ENCODE measurements at regions not wholly inside any gene's neighbourhood (a gene's known extent, or its start where the extent isn't known, plus 50 kb on each side); places are given as distances from the start of the nearest gene placed in this dataset.
A peak's percentile ranks its signal among the peaks of the same experiment; 100 is the strongest.

DNA sequence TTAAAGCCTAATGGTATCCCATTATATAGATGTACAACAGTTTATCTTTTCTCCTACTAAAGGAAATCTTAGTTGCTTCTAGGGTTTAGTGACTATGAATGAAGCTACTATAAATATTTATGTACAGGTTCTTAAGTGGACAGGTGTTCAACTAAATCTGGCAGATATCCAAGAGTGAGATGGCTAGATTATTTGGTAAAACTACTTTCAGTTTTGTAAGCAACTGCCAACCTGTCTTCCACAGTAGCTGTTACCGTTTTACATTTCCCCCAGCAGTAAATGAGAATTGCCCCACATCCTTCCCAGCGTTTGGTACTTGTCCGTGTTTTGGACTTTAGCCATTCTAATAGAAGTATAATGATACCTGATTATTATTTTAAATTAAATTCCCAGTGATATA, 144.9 kb upstream of the MAGI2 start:
- no peak for DNase-seq
- no peak for TF ChIP-seq GATA1 (IDR thresholded peaks at IDR 0.05; ENCODE audit: low read depth, low read length)
- no peak for TF ChIP-seq POLR2A (IDR thresholded peaks at IDR 0.05; ENCODE audit: low read length)

DNA sequence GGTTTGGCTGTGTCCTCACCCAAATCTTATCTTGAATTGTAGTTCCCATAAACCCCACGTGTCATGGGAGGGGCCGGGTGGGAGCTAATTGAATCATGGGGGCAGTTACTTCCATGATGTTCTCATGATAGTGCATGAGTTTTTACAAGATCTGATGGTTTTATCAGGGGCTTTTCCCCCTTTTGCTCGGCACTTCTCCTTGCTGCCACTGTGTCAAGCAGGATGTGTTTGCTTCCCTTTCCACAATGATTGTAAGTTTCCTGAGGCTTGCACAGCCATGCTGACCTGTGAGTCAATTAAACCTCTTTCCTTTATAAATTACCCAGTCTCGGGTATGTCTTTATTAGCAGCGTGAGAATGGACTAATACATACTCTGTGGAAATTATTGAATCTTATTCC, 141.2 kb upstream of the MAGI2 start:
- peak in 1 of 2 experiments; percentile 8 for DNase-seq

DNA sequence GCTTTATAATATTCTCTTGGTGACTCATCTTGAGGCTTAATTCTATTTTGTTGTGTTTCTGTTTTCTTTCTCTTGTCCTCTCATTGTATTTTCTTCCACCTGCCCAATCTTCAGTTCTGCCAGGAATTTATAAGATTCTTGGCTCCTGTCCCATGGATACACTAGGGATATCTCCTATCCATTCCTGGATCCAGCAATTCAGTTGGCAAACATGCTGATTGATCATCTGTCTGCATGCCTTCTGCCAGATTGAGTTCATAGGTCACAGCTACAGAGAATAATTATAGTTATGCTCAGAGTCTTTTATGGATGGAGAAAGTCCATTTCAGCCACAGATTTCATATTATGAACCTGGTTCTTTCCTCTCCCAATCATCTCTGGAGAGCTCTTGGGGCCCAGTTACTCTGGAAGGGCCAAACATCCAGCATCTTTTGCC, 140.4 kb upstream of the MAGI2 start:
- no peak for DNase-seq
- no peak for TF ChIP-seq POLR2A (IDR thresholded peaks at IDR 0.05; ENCODE audit: low read length)
- no peak for TF ChIP-seq GATA1 (IDR thresholded peaks at IDR 0.05; ENCODE audit: low read depth, low read length)

DNA sequence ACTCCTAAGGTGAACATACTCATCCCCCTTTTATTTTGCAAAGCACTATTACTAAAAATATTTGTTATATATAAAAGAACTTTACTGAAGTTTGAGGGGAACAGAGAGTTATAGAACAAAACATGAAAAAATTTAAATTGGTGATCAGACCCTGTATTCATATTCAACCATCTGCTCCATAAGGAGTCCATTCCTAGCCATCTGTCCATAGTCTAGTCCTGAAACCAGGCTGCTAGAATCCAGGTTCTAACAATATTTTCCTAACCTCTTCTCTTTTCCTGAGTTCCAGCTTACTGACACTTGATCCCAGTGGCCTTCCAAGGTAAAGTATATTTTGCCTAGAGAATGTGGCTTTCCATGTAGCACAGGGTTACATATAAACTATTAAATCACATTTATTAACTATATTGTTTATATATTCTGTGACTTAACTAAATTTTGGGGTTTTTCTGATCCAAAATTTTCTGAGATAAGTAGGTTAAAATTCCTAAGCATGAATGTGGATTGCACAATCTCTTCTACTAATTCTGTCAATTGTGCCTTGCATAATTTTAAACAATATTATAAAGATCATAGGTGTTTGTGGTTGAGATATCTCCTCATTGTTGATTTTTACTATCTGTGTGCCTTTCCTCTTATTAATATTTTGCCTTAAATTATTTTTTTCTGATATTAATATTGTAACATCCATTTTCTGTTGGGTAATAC, 137.6 kb upstream of the MAGI2 start:
- no peak for DNase-seq
- TF ChIP-seq POLR2A (IDR thresholded peaks at IDR 0.05; ENCODE audit: low read length) (no peak), GATA1 (IDR thresholded peaks at IDR 0.05; ENCODE audit: low read depth, low read length) (no peak)

DNA sequence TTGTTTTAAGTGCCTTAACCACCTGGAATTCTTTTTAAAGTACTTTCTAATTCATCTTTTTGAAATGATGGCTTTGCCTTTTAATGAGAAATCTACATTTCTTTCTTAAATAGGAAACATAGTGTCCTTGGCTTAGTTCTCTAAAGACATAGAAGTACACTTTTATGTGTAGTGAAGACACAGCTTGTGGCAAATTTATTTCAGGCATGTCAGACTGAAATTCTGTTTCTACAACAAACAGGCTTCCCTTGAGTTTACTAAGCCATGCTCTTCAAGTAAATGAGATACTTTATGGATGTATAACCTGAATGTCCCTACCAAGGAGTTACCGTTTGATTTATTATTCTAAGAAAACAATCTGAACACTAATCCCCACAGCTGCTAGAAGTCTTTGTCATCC, 136.9 kb upstream of the MAGI2 start:
- TF ChIP-seq GATA1 (IDR thresholded peaks at IDR 0.05; ENCODE audit: low read depth, low read length) (no peak), POLR2A (IDR thresholded peaks at IDR 0.05; ENCODE audit: low read length) (no peak)

DNA sequence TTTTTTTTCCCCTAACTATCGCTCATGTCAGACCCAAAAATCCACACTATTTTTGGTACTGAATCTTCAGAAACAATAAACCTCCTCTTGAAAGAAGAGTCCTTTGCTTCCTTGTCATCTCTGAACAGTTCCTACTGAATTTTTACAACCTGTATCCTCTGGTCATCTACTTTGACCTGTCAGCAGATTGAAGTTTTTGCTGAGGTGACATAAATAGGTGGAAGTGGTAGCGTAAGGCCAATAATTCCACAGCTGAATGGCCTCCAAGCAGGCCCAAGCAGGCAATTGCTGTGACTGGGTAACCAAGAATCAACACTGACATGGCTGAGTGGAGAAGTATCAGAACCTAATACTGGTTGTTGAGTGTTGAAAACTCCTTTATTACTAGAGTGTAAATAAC, 117.4 kb upstream of the MAGI2 start:
- no peak for TF ChIP-seq GATA1 (IDR thresholded peaks at IDR 0.05; ENCODE audit: low read depth, low read length)
- no peak for TF ChIP-seq POLR2A (IDR thresholded peaks at IDR 0.05; ENCODE audit: low read length)
- DNase-seq: no peak

More for the DNA sequence above, 136.9 kb upstream of the MAGI2 start:
- DNase-seq: no peak

DNA sequence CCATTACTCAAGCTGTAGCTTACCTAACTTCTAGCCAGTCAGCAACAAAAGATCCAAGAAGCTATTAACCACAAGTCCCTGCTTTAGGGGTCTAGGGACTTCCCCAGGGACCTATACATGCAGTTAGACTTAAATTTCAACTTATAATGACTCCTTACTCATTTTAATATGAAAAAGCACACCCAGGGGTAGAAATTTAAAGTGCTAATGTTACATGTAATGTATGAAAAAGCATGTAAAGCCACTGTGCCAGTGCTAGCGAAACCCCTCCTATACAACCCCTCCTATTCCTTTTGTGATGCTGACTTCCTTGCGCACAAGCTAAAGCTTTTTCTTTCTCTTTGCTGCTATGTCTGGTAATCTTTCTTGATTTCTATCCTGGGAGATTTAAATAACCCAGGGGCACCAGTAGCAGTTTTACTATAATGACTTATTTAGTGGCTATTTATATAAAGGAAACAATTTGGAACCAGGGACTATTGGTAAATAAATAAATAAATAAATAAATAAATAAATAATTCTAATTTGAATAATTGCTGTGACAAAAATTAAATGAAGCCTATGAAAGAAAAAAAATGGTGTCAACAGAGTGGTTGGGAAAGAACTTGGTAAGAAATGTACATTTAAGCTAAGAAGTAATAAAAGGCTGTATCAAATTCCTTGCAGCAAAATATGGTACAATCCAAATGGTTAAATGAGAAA, 110.5 kb upstream of the MAGI2 start:
- no peak for DNase-seq
- TF ChIP-seq POLR2A (IDR thresholded peaks at IDR 0.05; ENCODE audit: low read length): no peak
- no peak for TF ChIP-seq GATA1 (IDR thresholded peaks at IDR 0.05; ENCODE audit: low read depth, low read length)

DNA sequence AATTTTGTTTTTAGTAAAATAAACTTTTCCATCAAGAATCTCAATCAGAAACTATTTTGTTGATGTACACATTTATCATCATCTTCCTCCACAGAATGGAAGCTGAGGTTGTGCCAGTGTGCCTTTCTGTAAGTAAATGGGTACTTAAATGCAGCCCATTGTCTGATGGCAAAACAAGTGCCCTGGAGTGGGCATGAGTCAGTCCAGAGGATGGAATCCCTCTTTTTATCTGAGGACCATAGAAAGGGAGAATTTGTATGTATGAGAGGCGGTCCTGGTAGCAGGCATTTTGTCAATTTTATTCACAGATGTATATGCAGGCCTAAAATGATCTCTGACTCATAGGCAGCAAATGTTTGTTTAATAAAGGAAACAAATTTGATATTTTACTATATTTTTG, 102.1 kb upstream of the MAGI2 start:
- TF ChIP-seq GATA1 (IDR thresholded peaks at IDR 0.05; ENCODE audit: low read depth, low read length) (no peak), POLR2A (IDR thresholded peaks at IDR 0.05; ENCODE audit: low read length) (no peak)
- DNase-seq: no peak

DNA sequence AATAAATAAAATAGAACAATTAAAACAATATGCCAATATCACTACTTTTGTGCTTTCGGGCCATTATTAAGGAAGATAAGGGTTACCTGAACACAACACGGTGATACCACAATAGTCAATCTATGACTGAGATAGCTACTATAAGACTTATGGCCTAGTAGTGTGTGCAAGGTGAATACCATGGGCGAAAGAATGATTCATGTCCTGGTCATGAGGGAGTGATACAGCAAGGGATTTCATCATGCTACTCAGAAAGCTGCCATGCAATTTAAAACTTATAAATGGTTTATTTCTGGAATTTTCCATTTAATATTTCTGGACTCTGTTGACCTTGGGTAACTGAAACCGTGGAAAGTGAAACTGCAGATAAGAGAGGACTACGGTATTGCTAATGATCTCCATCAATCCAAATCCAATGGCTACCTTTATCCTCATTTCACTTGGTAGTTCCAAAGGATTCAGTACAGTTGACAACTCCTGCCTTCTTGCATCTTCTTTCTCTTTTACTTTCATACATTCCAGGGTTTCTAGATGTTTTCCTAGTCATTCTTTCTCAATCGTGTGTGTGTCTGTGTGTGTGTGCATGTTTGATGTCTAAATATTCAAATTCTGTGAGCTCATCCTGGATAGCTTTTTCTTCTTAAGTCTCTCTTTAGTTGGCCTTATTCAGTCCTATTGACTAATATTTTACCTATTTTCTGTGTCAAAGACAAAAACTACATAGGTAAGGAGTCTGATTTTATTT, 100.5 kb upstream of the MAGI2 start:
- TF ChIP-seq POLR2A (IDR thresholded peaks at IDR 0.05; ENCODE audit: low read length) (no peak), GATA1 (IDR thresholded peaks at IDR 0.05; ENCODE audit: low read depth, low read length) (no peak)
- DNase-seq: no peak

DNA sequence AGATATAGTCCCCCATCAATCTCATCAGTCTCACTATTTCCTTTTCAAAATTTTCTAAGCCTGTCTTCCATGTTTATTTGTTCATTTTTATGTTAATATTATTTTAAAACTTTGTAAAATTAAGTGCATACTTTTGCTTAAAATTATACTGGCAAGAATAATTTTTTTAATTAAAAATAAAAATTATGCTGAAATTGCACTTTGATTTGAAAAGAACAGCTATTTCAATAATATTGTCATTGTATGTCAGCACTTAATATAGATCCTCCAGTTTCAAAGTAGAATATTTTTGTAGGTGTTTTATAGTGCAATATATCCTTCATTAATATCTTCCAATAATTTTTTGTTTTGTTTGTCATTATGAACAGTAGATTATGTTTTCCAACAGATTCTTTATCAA, 99.0 kb upstream of the MAGI2 start:
- no peak for TF ChIP-seq POLR2A (IDR thresholded peaks at IDR 0.05; ENCODE audit: low read length)
- TF ChIP-seq GATA1 (IDR thresholded peaks at IDR 0.05; ENCODE audit: low read depth, low read length): no peak

DNA sequence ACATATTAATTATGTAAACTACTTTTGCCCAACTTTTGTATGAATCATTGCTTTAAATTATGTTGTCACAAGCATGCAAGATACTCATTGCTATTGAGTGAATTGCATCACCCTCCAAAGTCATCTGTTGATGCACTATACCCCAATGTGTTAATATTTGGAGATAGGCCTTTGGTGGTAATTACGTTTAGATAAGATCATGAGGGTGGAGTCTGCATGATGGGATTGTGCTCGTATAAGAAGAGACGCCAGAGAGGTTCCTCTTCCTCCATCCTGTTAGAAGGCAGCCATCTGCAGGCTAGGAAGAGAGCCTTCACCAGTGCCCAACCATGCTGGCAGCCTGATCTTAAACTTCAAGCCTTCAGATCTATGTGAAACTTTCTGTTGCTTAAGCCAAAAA, 95.3 kb upstream of the MAGI2 start:
- no peak for TF ChIP-seq GATA1 (IDR thresholded peaks at IDR 0.05; ENCODE audit: low read depth, low read length)
- TF ChIP-seq POLR2A (IDR thresholded peaks at IDR 0.05; ENCODE audit: low read length): no peak
- no peak for DNase-seq

More for the DNA sequence above, 99.0 kb upstream of the MAGI2 start:
- no peak for DNase-seq

DNA sequence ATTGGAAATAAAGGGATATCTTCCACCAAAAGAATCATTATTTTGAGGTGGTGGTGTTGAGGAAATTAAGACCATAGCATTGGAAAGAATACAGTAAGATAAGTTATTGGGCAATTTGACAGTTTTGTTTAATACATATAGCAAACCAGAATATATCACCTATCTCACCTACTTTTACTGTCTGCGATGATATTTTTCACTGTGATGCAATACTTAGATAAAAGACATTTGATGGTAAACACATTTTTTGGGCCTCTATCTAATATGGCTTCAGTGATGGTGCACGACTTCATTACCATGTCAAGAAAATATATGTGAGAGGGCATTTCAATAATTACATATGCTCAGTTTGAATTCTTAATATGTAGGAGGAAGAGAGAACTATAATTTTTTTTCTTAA, 93.7 kb upstream of the MAGI2 start:
- no peak for TF ChIP-seq POLR2A (IDR thresholded peaks at IDR 0.05; ENCODE audit: low read length)
- TF ChIP-seq GATA1 (IDR thresholded peaks at IDR 0.05; ENCODE audit: low read depth, low read length): no peak
- DNase-seq: no peak

DNA sequence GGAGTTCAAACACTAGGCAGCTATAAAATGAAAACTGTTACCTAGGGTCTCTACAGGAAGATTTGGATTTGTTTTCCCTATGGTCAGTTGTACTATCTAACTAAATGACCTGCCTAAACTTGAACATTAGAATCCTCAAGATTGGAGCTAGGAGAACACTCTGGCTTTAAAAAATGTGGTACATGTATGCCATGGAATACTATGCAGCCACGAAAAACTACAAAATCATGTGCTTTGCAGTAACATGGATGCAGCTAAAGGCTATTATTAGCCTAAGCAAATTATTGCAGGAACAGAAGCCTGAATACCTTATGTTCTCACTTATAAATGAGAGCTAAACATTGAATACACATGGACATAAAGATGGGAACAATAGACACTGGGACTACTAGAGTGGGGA, 87.1 kb upstream of the MAGI2 start:
- no peak for TF ChIP-seq GATA1 (IDR thresholded peaks at IDR 0.05; ENCODE audit: low read depth, low read length)
- no peak for TF ChIP-seq POLR2A (IDR thresholded peaks at IDR 0.05; ENCODE audit: low read length)
- no peak for DNase-seq

DNA sequence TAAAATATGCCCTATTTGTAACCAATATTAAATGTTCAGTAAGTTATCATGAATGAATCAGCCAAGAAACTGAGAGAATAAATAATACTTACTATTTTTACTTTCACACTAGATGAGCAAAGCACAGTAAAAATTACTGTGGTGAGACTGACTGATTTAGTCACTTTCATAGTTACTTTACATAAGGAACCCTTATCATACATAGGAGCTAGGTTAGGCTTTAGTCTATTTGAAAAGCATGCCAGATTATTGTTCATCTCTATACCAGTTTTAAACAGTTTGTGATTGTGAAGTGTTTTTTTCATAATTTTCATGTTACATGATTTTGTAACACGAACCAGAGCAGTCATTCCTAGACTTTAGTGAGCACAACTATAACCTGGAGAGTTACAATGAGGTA, 80.7 kb upstream of the MAGI2 start:
- TF ChIP-seq GATA1 (IDR thresholded peaks at IDR 0.05; ENCODE audit: low read depth, low read length): no peak
- TF ChIP-seq POLR2A (IDR thresholded peaks at IDR 0.05; ENCODE audit: low read length): no peak
- DNase-seq: no peak
